ENCODE measurements at regions not wholly inside any gene's neighbourhood (a gene's known extent, or its start where the extent isn't known, plus 50 kb on each side); places are given as distances from the start of the nearest gene placed in this dataset.

- TF ChIP-seq, protein P1, sequence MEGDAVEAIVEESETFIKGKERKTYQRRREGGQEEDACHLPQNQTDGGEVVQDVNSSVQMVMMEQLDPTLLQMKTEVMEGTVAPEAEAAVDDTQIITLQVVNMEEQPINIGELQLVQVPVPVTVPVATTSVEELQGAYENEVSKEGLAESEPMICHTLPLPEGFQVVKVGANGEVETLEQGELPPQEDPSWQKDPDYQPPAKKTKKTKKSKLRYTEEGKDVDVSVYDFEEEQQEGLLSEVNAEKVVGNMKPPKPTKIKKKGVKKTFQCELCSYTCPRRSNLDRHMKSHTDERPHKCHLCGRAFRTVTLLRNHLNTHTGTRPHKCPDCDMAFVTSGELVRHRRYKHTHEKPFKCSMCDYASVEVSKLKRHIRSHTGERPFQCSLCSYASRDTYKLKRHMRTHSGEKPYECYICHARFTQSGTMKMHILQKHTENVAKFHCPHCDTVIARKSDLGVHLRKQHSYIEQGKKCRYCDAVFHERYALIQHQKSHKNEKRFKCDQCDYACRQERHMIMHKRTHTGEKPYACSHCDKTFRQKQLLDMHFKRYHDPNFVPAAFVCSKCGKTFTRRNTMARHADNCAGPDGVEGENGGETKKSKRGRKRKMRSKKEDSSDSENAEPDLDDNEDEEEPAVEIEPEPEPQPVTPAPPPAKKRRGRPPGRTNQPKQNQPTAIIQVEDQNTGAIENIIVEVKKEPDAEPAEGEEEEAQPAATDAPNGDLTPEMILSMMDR (IDR thresholded peaks at IDR 0.05; ENCODE audit: insufficient read depth, low read depth, low read length, missing control alignments), result no peak
Measured at GRCh38 chr5:34606101-34606500, 50.0 kb upstream of the RAI14 start.

More at GRCh38 chr5:34606101-34606500, 50.0 kb upstream of the RAI14 start:
- DNase-seq (ENCODE audit: low read depth), result no peak
- H3K4me3 ChIP-seq (ENCODE audit: low read length), result no peak overlapping the region

Data from epithelial cell of esophagus (primary cell).